ENCODE measurements at regions not wholly inside any gene's neighbourhood (a gene's known extent, or its start where the extent isn't known, plus 50 kb on each side); places are given as distances from the start of the nearest gene placed in this dataset.

DNA sequence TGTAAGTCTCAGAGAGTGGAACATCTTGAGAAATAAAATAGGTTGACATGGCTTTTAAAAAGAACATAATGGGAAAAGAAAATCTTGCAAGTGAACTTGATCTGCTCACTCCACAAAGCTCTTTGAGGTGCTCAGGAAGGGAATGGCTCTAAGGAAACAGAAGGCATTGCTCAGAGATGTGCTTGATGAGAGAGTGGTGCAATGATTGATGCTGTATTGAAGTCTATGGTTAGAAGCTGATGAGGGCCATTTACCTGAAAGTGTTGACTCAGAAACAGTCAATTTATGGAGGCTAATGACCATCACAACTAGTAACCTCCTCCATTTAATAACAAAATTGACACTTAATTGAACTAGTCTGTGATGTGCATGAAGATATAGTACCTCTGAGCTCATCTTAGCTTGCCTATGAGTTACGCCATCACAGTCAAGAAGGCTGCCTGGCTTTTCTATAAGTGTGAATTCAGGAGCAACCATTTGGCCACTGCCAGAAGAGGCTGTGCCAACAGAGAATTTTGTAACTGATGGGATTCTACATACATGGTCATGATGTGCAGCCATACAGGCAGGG is 639.1 kb downstream of the JRKL start:
- no peaks in the 10 kb centered on the region for H3F3A ChIP-seq (replicated peaks; ENCODE audit: low read depth)
- no peaks in the 10 kb centered on the region for H3K36me3 ChIP-seq (ENCODE audit: insufficient read depth)
- no peak overlapping the region for H3K4me3 ChIP-seq
- Mint-ChIP-seq H3K9me3 (peaks cover 5% of the 10 kb centered on the region; the same call in 1 of the 3 replicates), H3K4me3 (no peak overlapping the region), H3K36me3 (ENCODE audit: low read depth) (no peaks in the 10 kb centered on the region), H3K27ac (no peak overlapping the region), H3K27me3 (ENCODE audit: insufficient read depth, low read depth, poor library complexity) (no peaks in the 10 kb centered on the region), H3K4me1 (peaks cover 9% of the 10 kb centered on the region; the same call in 2 of the 3 replicates)
- H3K4me1 ChIP-seq (ENCODE audit: insufficient read depth) = no peaks in the 10 kb centered on the region; the same call in 1 of the 2 replicates
- no peaks in the 10 kb centered on the region for H3K27me3 ChIP-seq (ENCODE audit: insufficient read depth)
- no peaks in the 10 kb centered on the region for H3K9me2 ChIP-seq (ENCODE audit: insufficient read depth)
- no peak overlapping the region for H2AFZ ChIP-seq
- DNase-seq (ENCODE audit: low spot score) = no peak
- TF ChIP-seq POLR2AphosphoS5 (IDR thresholded peaks at IDR 0.05; ENCODE audit: low read depth) = no peak
- no peak for TF ChIP-seq JUNB (IDR thresholded peaks at IDR 0.05; ENCODE audit: unreplicated experiment)
- TF ChIP-seq CREB1 (CRISPR knock-in tag; IDR thresholded peaks at IDR 0.05; ENCODE audit: low read depth) = no peak
- TF ChIP-seq ETS1 (IDR thresholded peaks at IDR 0.05) = no peak
- no peak for TF ChIP-seq EZH2 (IDR thresholded peaks at IDR 0.05; ENCODE audit: low read depth, unreplicated experiment)
- no peak for TF ChIP-seq STAT1 (IDR thresholded peaks at IDR 0.05; ENCODE audit: unreplicated experiment)
- TF ChIP-seq ZNF331 (CRISPR knock-in tag; IDR thresholded peaks at IDR 0.05; ENCODE audit: low read depth) = no peak
- no peaks in the 10 kb centered on the region for H3K79me2 ChIP-seq (replicated peaks; ENCODE audit: insufficient read depth)
- no peak overlapping the region for H3K27ac ChIP-seq (ENCODE audit: low read depth)
- ATAC-seq = no peak
- no peaks in the 10 kb centered on the region for H4K20me1 ChIP-seq (replicated peaks; ENCODE audit: insufficient read depth)
- no peak overlapping the region for H3K4me2 ChIP-seq

DNA sequence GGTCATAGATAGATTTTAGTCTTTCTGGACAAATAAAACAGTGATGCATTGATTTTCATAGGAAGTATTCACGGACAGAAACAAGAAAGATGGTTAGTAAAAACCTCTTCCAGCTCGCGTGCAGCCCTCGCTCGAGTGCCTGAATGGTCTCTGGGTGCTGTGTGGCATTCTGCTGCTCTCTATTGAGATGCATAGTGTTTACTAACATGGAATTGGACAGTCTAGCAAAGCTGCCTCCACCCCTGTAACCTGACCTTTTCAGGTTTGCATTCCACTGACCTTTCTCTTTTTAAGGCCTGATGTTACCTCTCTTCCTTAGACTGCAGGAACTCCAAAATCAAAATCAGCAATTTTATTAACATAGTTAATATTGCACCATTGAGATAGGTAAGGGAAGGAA is 643.4 kb downstream of the JRKL start:
- no peaks in the 10 kb centered on the region for H3K27me3 ChIP-seq (ENCODE audit: insufficient read depth)
- no peaks in the 10 kb centered on the region for H3K9me2 ChIP-seq (ENCODE audit: insufficient read depth)
- H3K36me3 Mint-ChIP-seq (ENCODE audit: low read depth) = no peaks in the 10 kb centered on the region
- H4K20me1 ChIP-seq (replicated peaks; ENCODE audit: insufficient read depth) = no peaks in the 10 kb centered on the region
- H3K27me3 Mint-ChIP-seq (ENCODE audit: insufficient read depth, low read depth, poor library complexity) = no peaks in the 10 kb centered on the region
- H3K4me3 ChIP-seq = no peak overlapping the region
- no peaks in the 10 kb centered on the region for H3F3A ChIP-seq (replicated peaks; ENCODE audit: low read depth)
- H3K79me2 ChIP-seq (replicated peaks; ENCODE audit: insufficient read depth) = no peaks in the 10 kb centered on the region
- H3K9me3 Mint-ChIP-seq = no peaks in the 10 kb centered on the region
- H3K27ac ChIP-seq (ENCODE audit: low read depth) = no peak overlapping the region
- peaks cover 9% of the 10 kb centered on the region; the same call in 2 of the 3 replicates for H3K4me1 Mint-ChIP-seq
- peak; percentile 8 for DNase-seq (ENCODE audit: low spot score)
- 0 out of 2 replicates have a peak overlapping the region, but pooled peaks have one; percentile 48 for H3K27ac Mint-ChIP-seq
- no peak overlapping the region for H2AFZ ChIP-seq
- ATAC-seq = peak; percentile 73
- no peaks in the 10 kb centered on the region for H3K36me3 ChIP-seq (ENCODE audit: insufficient read depth)
- H3K4me1 ChIP-seq (ENCODE audit: insufficient read depth) = no peaks in the 10 kb centered on the region; the same call in 1 of the 2 replicates
- TF ChIP-seq ZNF331 (CRISPR knock-in tag; IDR thresholded peaks at IDR 0.05; ENCODE audit: low read depth) = no peak
- H3K4me3 Mint-ChIP-seq = no peak overlapping the region
- no peak overlapping the region for H3K4me2 ChIP-seq

GRCh38 chr11:97048481-97048880 is 658.7 kb downstream of the JRKL start:
- Histone ChIP-seq H3K27ac (ENCODE audit: low read depth) (no peak overlapping the region), H3K79me2 (replicated peaks; ENCODE audit: insufficient read depth) (no peaks in the 10 kb centered on the region), H3K4me2 (no peak overlapping the region), H3K4me3 (no peak overlapping the region), H3K36me3 (ENCODE audit: insufficient read depth) (no peaks in the 10 kb centered on the region), H3K4me1 (ENCODE audit: insufficient read depth) (no peaks in the 10 kb centered on the region), H2AFZ (no peak overlapping the region), H3K9me2 (ENCODE audit: insufficient read depth) (0 out of 2 replicates have a peak, but pooled peaks cover 2% of the 10 kb centered on the region), H3K27me3 (ENCODE audit: insufficient read depth) (no peaks in the 10 kb centered on the region), H3F3A (replicated peaks; ENCODE audit: low read depth) (no peaks in the 10 kb centered on the region), H4K20me1 (replicated peaks; ENCODE audit: insufficient read depth) (no peaks in the 10 kb centered on the region)
- no peak overlapping the region for H3K27ac Mint-ChIP-seq
- peaks cover 20% of the 10 kb centered on the region for H3K9me3 Mint-ChIP-seq
- DNase-seq (ENCODE audit: low spot score) = no peak
- no peak overlapping the region for H3K4me3 Mint-ChIP-seq
- no peak for TF ChIP-seq ZNF331 (CRISPR knock-in tag; IDR thresholded peaks at IDR 0.05; ENCODE audit: low read depth)
- no peak for ATAC-seq
- H3K27me3 Mint-ChIP-seq (ENCODE audit: insufficient read depth, low read depth, poor library complexity) = no peaks in the 10 kb centered on the region
- H3K4me1 Mint-ChIP-seq = no peaks in the 10 kb centered on the region
- peaks cover 9% of the 10 kb centered on the region; the same call in 2 of the 3 replicates for H3K36me3 Mint-ChIP-seq (ENCODE audit: low read depth)

All from GM23338 (cell line).